T47D (cell line): ENCODE measurements at regions not wholly inside any gene's neighbourhood (a gene's known extent, or its start where the extent isn't known, plus 50 kb on each side); places are given as distances from the start of the nearest gene placed in this dataset.
A peak's percentile ranks its signal among the peaks of the same experiment; 100 is the strongest.

Experiments
- DNase-seq, 2 experiments: peaks; one replicate each; pipeline versions ENCODE4 v3.0.0 to v3.0.0-alpha.2; 2011 to 2012; ENCODE audit warnings: low read depth in 1 of 2, low spot score in 1 of 2
- JUND ChIP-seq: IDR thresholded peaks from 2 replicates; pipeline ENCODE4 v1.6.1; 2012; ENCODE audit warnings: low read depth
- in situ Hi-C: cut with HindIII; loops from 2 replicates; pipeline ENCODE4 v1.10.0; 2016; ENCODE audit warnings: low sequenced_read_pairs, low pct_unique_long_range_greater_than_20kb

DNA sequence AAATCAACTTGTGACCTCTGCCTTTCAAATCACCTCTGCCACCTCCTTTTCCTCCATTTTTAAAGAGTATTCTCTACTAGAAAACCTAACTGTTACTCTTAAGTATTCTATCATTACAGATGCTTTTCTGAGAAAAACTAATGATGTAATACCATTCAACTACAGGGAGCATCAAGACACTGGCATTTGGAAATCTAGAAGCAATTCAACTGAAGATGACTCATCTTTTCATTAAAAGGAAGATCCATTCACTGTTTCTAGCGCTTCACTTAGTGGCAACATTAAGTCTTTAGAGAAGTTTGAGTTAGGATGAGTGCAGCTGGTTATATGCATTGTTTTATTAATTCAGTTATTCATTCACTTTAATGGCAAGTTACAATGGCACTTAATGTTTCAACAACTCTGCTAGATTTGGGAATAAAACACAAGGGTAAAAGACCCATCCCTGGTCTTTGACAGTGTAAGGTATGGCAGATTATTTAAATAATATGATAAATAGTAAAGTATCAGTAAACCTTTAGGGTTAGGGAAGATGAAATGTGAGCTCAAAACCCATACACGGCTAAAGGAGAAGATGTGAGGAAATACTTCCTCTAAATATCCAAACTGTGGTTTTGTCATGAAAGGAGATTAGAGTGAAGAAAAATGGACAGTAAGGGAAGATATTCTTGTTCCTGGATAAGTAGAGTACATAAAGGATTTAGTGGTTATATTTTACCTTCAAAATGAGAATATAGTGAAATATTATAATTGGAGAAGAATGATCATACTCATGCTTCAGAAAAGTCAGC is 61.7 kb downstream of the KCNJ2 start:
- in situ Hi-C loops, result no loop called here
- TF ChIP-seq JUND, result no peak
- no peak for DNase-seq

DNA sequence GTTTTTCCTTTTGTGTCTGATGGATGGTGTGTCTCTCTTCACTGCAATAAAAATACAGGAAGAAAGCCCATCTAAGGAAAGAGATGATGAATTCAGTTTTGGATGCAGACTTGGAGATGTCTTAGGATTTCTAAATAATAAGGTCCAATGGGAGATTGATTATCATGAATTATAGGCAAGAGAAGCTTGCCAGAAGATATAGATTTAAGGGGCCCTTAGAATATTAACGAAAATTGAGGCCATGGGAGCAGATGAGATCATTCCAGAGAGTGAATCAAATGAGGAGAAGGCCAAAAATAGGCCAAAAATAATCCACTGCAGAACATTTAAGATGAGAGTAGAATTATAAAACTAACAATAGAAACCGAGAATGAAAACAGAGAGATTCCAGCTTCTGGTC is 63.1 kb downstream of the KCNJ2 start:
- TF ChIP-seq JUND, result no peak
- in situ Hi-C loops, result no loop called here
- no peak for DNase-seq

DNA sequence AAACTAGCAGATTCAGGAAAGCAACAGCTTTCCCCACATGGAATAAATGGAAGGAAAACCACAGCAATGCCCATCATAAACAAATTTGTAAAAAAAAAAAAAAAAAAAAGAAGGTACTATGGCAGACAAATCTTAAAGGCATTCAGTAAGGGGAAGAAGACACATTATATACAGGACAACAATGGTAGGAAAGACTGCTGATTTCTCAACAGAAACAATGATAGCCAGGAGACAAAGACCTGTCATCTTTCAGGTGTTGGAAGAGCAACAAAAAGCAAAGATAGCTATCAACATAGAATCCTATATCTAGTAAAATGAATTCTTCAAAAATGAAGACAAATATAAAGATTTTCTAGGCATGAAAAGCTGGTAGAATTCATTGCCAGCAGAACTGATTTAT is 65.9 kb downstream of the KCNJ2 start:
- in situ Hi-C loops, result no loop called here
- no peak for DNase-seq
- TF ChIP-seq JUND, result no peak

GRCh38 chr17:70238228-70238627 is 68.9 kb downstream of the KCNJ2 start:
- TF ChIP-seq JUND, result no peak
- in situ Hi-C loops, result no loop called here
- no peak for DNase-seq

DNA sequence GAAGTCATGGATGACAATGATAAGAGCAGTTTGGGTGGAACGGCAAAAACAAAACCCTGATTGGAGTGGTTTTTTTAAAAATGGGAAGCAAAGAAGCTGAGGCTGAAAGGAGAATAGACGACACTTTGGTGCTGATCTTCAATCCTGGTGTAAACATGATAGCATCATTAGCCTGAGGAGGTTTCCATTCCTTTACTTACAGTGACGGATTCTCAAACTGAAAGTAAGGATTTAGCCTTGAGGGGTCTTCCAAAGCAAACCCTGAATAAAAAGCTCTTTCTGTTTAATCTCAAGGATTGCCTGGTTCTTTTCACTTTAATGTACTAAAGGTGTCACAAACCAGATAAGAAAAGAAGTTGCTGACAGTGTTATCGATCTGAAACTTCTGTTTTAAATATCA is 69.3 kb downstream of the KCNJ2 start:
- no peak for DNase-seq
- TF ChIP-seq JUND, result no peak; the same call in 1 of the 2 replicates
- in situ Hi-C loops, result no loop called here

- in situ Hi-C loops, result no loop called here
- peak; percentile 55; the same call in 1 of the 2 replicates for TF ChIP-seq JUND
- no peak for DNase-seq
Observed at GRCh38 chr17:70239391-70239826, 70.1 kb downstream of the KCNJ2 start.

- DNase-seq, result peak in 1 of 2 experiments; percentile 40
- in situ Hi-C loops, result no loop called here
- no peak for TF ChIP-seq JUND
Observed at GRCh38 chr17:70241071-70241470, 71.7 kb downstream of the KCNJ2 start.

DNA sequence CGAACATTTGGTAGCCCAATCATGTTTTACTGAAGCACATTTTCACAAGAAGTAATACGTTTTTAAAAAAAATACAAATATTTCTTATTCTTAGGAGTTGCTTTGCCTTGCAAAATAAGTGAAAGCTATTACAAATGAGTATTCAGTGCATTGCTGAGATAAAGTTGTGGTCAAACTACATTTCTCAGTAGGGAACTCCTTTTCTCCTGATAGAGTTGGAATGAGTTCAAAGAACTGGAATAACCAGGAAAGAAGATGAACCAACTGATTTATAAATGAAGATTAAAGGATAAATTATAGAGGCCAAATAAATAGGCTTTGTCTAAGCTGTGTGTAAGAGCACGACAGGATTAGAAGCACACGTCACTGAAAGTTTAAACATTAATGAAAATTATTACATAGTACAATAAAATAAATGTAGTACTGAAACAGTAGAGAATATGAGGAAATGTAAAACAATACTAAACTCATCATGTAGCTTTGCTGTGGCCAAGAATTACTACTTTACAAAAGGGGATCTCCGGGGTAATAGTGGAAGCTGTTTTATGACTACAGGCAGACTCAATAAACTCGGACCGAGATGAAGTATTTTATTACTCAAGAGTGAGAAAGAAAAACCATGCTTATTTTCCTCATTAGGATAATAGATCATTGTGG is 73.6 kb downstream of the KCNJ2 start:
- no peak for TF ChIP-seq JUND
- DNase-seq, result no peak
- in situ Hi-C loops, result no loop called here

DNA sequence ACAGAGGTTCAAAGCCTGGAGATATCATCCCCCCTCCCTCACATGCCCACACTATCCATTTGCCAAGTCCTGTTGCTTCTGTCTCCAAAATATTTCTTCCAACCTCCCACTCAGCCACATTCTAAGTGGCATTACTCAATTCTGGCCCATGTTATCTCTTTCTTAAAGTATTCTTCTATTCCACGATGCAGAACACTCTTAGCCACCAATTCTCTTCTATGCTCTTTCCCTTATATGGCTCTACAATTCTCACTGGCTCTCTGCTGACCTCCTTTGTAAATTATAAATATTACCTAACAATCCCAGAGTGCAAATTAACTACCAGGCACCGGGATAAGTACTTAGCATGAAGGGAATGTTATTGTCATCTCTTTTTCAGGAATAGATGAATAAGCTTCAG is 82.4 kb downstream of the KCNJ2 start:
- TF ChIP-seq JUND, result no peak
- no peak for DNase-seq
- in situ Hi-C loops, result no loop called here

GRCh38 chr17:70254735-70255460 is 85.6 kb downstream of the KCNJ2 start:
- in situ Hi-C loops, result no loop called here
- no peak for TF ChIP-seq JUND
- no peak for DNase-seq

- in situ Hi-C loops, result no loop called here
- no peak for TF ChIP-seq JUND
- DNase-seq, result no peak
Observed at GRCh38 chr17:70256751-70257150, 87.4 kb downstream of the KCNJ2 start.

DNA sequence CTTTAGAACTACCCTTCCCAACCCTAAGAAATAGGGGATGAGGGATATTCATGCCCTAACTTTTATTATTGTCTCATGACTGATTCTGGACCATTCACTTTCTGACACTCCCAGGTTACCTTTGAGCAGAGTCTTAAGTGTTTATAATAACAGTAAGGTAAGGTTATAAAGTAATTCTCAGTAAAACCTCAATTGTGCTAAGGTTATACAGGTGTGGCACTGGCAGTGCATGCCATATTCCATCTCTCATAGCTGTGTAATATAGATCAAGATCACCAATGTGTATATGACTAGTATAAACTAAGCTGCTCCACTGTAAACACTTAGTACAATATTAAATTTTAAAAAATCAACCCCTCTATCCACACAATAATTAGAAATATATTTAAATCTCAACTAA is 89.1 kb downstream of the KCNJ2 start:
- no peak for TF ChIP-seq JUND
- no peak for DNase-seq
- in situ Hi-C loops, result no loop called here

DNA sequence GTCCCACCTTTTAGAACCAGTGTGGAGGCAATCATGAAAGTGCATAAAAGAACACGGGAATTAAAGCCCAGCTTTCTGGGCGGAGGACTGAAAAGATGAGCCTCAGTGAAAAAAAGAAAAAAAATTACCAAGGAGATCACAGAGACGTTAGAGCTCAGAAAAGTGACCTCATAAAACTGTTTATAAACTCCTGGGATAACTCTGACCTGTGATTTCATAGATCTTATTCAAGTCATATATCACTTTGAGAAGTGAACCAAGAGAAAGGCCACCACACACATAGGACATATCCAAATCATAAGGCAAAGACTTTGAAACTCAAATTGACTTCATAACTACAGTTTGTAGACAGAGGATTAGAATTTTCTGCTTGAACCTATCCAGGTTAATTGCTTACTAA is 90.1 kb downstream of the KCNJ2 start:
- in situ Hi-C loops, result no loop called here
- TF ChIP-seq JUND, result no peak
- no peak for DNase-seq
